Transverse colon (tissue), 4 donors: ENCODE measurements at regions not wholly inside any gene's neighbourhood (a gene's known extent, or its start where the extent isn't known, plus 50 kb on each side); places are given as distances from the start of the nearest gene placed in this dataset.

Source experiments
- DNase-seq: peaks from one replicate; pipeline ENCODE4 v3.0.0-alpha.2; 2019
- H3K27ac ChIP-seq, 4 donors: fragments of 200-600 bp; sonication (generic); 2 replicates each; pipeline ENCODE4 v1.5.1; 2016 to 2018; ENCODE audit warnings: inconsistent platforms in 4 of 4
- H3K27me3 ChIP-seq: fragments of 200-600 bp; sonication (generic); 2 replicates; pipeline ENCODE4 v1.5.1; 2017; ENCODE audit warnings: inconsistent platforms
- H3K36me3 ChIP-seq, 4 donors: fragments of 200-600 bp; sonication (generic); 2 replicates each; pipeline ENCODE4 v1.5.1; 2017 to 2019; ENCODE audit warnings: inconsistent platforms in 4 of 4
- H3K4me1 ChIP-seq, 4 donors: fragments of 200-600 bp; sonication (generic); 2 replicates each; pipeline ENCODE4 v1.5.1; 2017 to 2020; ENCODE audit warnings: inconsistent platforms in 4 of 4
- H3K4me3 ChIP-seq, 4 donors: fragments of 200-600 bp; sonication (generic); 1 replicate in 1 of 4; 2 replicates in 3 of 4; pipeline versions ENCODE4 v1.5.1 to v1.6.1; 2017 to 2019; ENCODE audit warnings: inconsistent platforms in 4 of 4
- H3K9me3 ChIP-seq, 2 donors: fragments of 200-600 bp; sonication (generic); 2 replicates each; pipeline ENCODE4 v1.5.1; 2017 to 2019; ENCODE audit warnings: inconsistent platforms in 2 of 2
- CTCF ChIP-seq, 5 experiments: fragments of 200-600 bp in 3 of 5; fragments of 450-650 bp in 2 of 5; sonication (generic) in 3 of 5; IDR thresholded peaks; 1 replicate in 2 of 5; 2 replicates in 3 of 5; pipeline ENCODE4 v1.5.1; 2016 to 2017; ENCODE audit warnings: antibody characterized with exemption in 5 of 5, inconsistent platforms in 3 of 5, mild to moderate bottlenecking in 2 of 5, moderate library complexity in 1 of 5
- EP300 ChIP-seq: sonication (generic); formaldehyde crosslinking; IDR thresholded peaks from one replicate; pipeline ENCODE4 v1.6.1; 2017; ENCODE audit warnings: antibody characterized with exemption, low read depth
- POLR2A ChIP-seq: fragments of 450-650 bp; IDR thresholded peaks from one replicate; pipeline ENCODE4 v1.6.1; 2016; ENCODE audit warnings: antibody characterized with exemption, mild to moderate bottlenecking, moderate library complexity
- POLR2AphosphoS5 ChIP-seq, 3 donors: sonication (generic); formaldehyde crosslinking; IDR thresholded peaks; one replicate each; pipeline ENCODE4 v1.6.1; 2016; ENCODE audit warnings: antibody characterized with exemption in 3 of 3
- WGBS, 2 donors: methylation state at CpG; one replicate each; pipeline ENCODE4 v1.1.5; 2018; ENCODE audit warnings: low coverage in 1 of 2; 5-methylcytosine and 5-hydroxymethylcytosine counted together
- in situ Hi-C, 4 donors: fragments of 200-750 bp; cut with MboI; loops; one replicate each; pipeline versions ENCODE4 v1.15.0 to v1.15.1; 2017; ENCODE audit warnings: low sequenced_read_pairs in 3 of 4, low pct_ligation_motif_present in 1 of 4, low pct_unique_long_range_greater_than_20kb in 1 of 4
- intact Hi-C: fragments of 100-400 bp; cut with DNase I; formaldehyde crosslinking; loops from one replicate; pipeline ENCODE4 v1.15.1; 2023; ENCODE audit warnings: low total_unique reads

GRCh38 chr11:79762279-79762921, 321.6 kb upstream of the TENM4 start:
- intact Hi-C loops (no loop called here), in situ Hi-C loops (loop anchor here in 1 of 4 donors (25.0 kb wide), 1 partner anchor 400 kb away; no protein-coding TSS in a partner anchor)
- Histone ChIP-seq H3K27me3 (no peaks in the 10 kb centered on the region), H3K36me3 (no peaks in the 10 kb centered on the region), H3K4me1 (no peaks in the 10 kb centered on the region), H3K4me3 (no peak overlapping the region), H3K9me3 (no peaks in the 10 kb centered on the region), H3K27ac (no peak overlapping the region)
- TF ChIP-seq CTCF (IDR thresholded peaks at IDR 0.05) (peak in 3 of 5 experiments; percentile 7 to 31 (median 19)), POLR2A (no peak)
- 17 to 41% methylated on average over 1 to 3 of the region's 3 CpGs for WGBS, 2 donors
- DNase-seq = no peak

- Histone ChIP-seq H3K27me3 (no peaks in the 10 kb centered on the region), H3K36me3 (no peaks in the 10 kb centered on the region), H3K4me1 (no peaks in the 10 kb centered on the region), H3K4me3 (no peak overlapping the region), H3K9me3 (no peaks in the 10 kb centered on the region), H3K27ac (no peak overlapping the region)
- no peak for DNase-seq
- intact Hi-C loops (no loop called here), in situ Hi-C loops (loop anchor here in 1 of 4 donors (25.0 kb wide), 1 partner anchor 404 kb away; no protein-coding TSS in a partner anchor)
- WGBS, 2 donors = 67 to 83% methylated on average over 2 of the region's 2 CpGs
- TF ChIP-seq POLR2A = no peak
- no peak for TF ChIP-seq POLR2AphosphoS5 (IDR thresholded peaks at IDR 0.05)
- no peak for TF ChIP-seq CTCF (IDR thresholded peaks at IDR 0.05)
- no peak for TF ChIP-seq EP300
These were observed 317.5 kb upstream of the TENM4 start for GRCh38 chr11:79758325-79758724.

- no peaks in the 10 kb centered on the region for H3K9me3 ChIP-seq
- DNase-seq = no peak
- 97% methylated on average over 1 of the region's 1 CpG; no CpG with 5 or more reads in 1 of the 2 donors for WGBS, 2 donors
- no peak overlapping the region for H3K4me3 ChIP-seq
- no peaks in the 10 kb centered on the region for H3K4me1 ChIP-seq
- no peak overlapping the region for H3K27ac ChIP-seq
- in situ Hi-C loops (no loop called here), intact Hi-C loops (loop anchor here (10.0 kb wide), 1 partner anchor 1093 kb away; no protein-coding TSS in a partner anchor)
- H3K36me3 ChIP-seq = no peaks in the 10 kb centered on the region
- no peak for TF ChIP-seq EP300
- no peak for TF ChIP-seq POLR2AphosphoS5 (IDR thresholded peaks at IDR 0.05)
- TF ChIP-seq POLR2A = no peak
- no peak for TF ChIP-seq CTCF (IDR thresholded peaks at IDR 0.05)
- no peaks in the 10 kb centered on the region for H3K27me3 ChIP-seq
These were observed 306.6 kb upstream of the TENM4 start for GRCh38 chr11:79747406-79747805.

GRCh38 chr11:79744941-79745340, 304.1 kb upstream of the TENM4 start:
- H3K27ac ChIP-seq = no peak overlapping the region
- no peaks in the 10 kb centered on the region for H3K4me1 ChIP-seq
- intact Hi-C loops = loop anchor here (10.0 kb wide), 1 partner anchor 1090 kb away; no protein-coding TSS in a partner anchor
- DNase-seq = no peak
- H3K9me3 ChIP-seq = no peaks in the 10 kb centered on the region
- H3K4me3 ChIP-seq = no peak overlapping the region
- no peaks in the 10 kb centered on the region for H3K36me3 ChIP-seq
- no peaks in the 10 kb centered on the region for H3K27me3 ChIP-seq
- in situ Hi-C loops = no loop called here
- TF ChIP-seq POLR2AphosphoS5 (IDR thresholded peaks at IDR 0.05) (no peak), CTCF (IDR thresholded peaks at IDR 0.05) (no peak), EP300 (no peak), POLR2A (no peak)
